Small intestine (tissue), 7 donors: ENCODE measurements at regions not wholly inside any gene's neighbourhood (a gene's known extent, or its start where the extent isn't known, plus 50 kb on each side); places are given as distances from the start of the nearest gene placed in this dataset.
A peak's percentile ranks its signal among the peaks of the same experiment; 100 is the strongest.

Experiments used
- DNase-seq, 2 donors: peaks; one replicate each; pipeline versions ENCODE4 v3.0.0 to v3.0.0-alpha.2; 2013
- FAIRE-seq: peaks from 2 replicates; lab custom pipeline; 2012; peaks lifted over from hg19 to GRCh38; lab: Jason Lieb, UNC
- H3K27ac ChIP-seq, 3 donors: one replicate each; pipeline ENCODE4 v1.5.1; 2013; ENCODE audit warnings: low read length in 2 of 3, mild to moderate bottlenecking in 2 of 3, control low read depth in 1 of 3, inconsistent platforms in 1 of 3, low read depth in 1 of 3, moderate library complexity in 1 of 3
- H3K27me3 ChIP-seq, 3 donors: one replicate each; pipeline ENCODE4 v1.6.1; 2013; ENCODE audit warnings: low read length in 3 of 3, inconsistent platforms in 1 of 3; ENCODE audit not compliant: control insufficient read depth in 3 of 3, insufficient read depth in 3 of 3
- H3K36me3 ChIP-seq, 3 donors: one replicate each; pipeline ENCODE4 v1.6.1; 2013; ENCODE audit warnings: low read length in 3 of 3, inconsistent platforms in 1 of 3, low read depth in 1 of 3, mild to moderate bottlenecking in 1 of 3, moderate library complexity in 1 of 3; ENCODE audit not compliant: control insufficient read depth in 3 of 3, insufficient read depth in 2 of 3
- H3K4me1 ChIP-seq, 3 donors: one replicate each; pipeline ENCODE4 v1.6.1; 2013; ENCODE audit warnings: low read length in 2 of 3, inconsistent platforms in 1 of 3, low read depth in 1 of 3, mild to moderate bottlenecking in 1 of 3, moderate library complexity in 1 of 3; ENCODE audit not compliant: control insufficient read depth in 3 of 3, insufficient read depth in 2 of 3
- H3K4me3 ChIP-seq, 3 donors: one replicate each; pipeline ENCODE4 v1.5.1; 2013; ENCODE audit warnings: low read length in 3 of 3, control low read depth in 1 of 3, inconsistent platforms in 1 of 3, low read depth in 1 of 3, mild to moderate bottlenecking in 1 of 3, moderate library complexity in 1 of 3
- H3K9me3 ChIP-seq, 2 donors: one replicate each; pipeline ENCODE4 v1.6.1; 2013; ENCODE audit warnings: low read depth in 1 of 2, low read length in 1 of 2; ENCODE audit not compliant: control insufficient read depth in 2 of 2, insufficient read depth in 1 of 2
- WGBS, 3 donors: extraction: QIAGEN DNeasy Blood & Tissue Kit; methylation state at CpG; one replicate each; pipeline ENCODE4 v1.1.7; 2013; 5-methylcytosine and 5-hydroxymethylcytosine counted together
- donor health status: healthy with polysubstance abuse.
- donor health status: control.
- donor health status: control.
- donor health status: Bipolar disorder and iron deficiency.
- donor health status: healthy.

DNA sequence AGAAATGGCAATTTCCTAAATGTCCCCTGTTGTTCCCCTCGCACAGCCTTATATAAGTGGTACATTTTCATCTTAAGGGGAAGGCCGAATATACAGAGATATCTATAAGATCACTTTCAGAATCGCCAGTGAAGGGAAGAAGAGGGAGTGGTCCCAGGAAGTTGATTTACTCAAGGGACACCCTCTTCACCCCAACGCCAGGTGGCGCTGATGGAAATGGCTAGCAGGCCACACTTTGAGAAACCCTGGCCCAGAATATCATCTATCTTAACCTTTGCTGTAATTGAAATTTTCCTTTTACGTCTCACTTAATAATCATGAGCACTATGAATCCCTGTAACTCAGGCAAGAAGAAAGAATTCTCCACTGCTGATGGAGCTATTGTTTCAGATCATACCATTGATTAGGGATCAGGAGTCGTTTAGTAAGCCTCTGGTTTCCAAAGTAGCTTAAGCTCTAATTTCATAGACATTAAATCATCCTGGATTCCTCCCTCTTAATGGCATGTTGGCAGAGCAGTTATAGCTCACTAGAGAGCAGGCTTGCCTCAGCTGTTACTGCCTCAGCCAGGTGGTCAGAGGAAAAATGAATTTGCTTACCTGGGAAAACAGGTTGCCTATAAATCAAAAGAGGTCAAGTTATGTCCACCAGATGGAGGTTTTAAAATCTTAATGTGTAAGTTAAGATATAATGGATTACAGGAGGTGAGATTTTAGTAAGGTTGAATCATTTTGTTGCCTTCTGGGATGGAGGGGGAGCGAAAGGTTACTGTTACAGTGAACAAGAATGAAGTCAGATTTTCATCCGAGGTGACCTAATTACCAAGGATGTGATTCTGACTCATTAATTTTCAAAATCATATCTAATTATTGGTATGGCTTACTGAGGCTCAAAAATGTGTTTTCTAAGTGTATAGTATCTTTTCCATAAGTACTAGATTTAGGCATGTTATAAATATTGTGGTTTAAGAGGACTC is 941.2 kb upstream of the TENM3 start:
- 34 to 45% (median 37%) methylated on average over 9 of the region's 9 CpGs for WGBS, 3 donors
- no peak overlapping the region for H3K4me3 ChIP-seq
- H3K4me1 ChIP-seq = no peaks in the 10 kb centered on the region
- H3K27me3 ChIP-seq = no peaks in the 10 kb centered on the region
- H3K27ac ChIP-seq = no peak overlapping the region
- H3K9me3 ChIP-seq = no peaks in the 10 kb centered on the region
- H3K36me3 ChIP-seq = no peaks in the 10 kb centered on the region
- peak; percentile 59 to 68 for DNase-seq
- FAIRE-seq = no peak

- DNase-seq = no peak
- 35 to 45% (median 36%) methylated on average over 2 of the region's 2 CpGs for WGBS, 3 donors
- Histone ChIP-seq H3K4me3 (no peak overlapping the region), H3K36me3 (no peaks in the 10 kb centered on the region), H3K27me3 (no peaks in the 10 kb centered on the region), H3K4me1 (no peaks in the 10 kb centered on the region), H3K27ac (no peak overlapping the region), H3K9me3 (no peaks in the 10 kb centered on the region)
- FAIRE-seq = no peak
Measured at GRCh38 chr4:181307824-181308223, 935.4 kb upstream of the TENM3 start.

GRCh38 chr4:181308476-181309312 is 934.5 kb upstream of the TENM3 start:
- no peak overlapping the region for H3K4me3 ChIP-seq

GRCh38 chr4:181312066-181312465 is 931.1 kb upstream of the TENM3 start:
- FAIRE-seq (no peak), DNase-seq (no peak)
- no peaks in the 10 kb centered on the region for H3K4me1 ChIP-seq
- no peak overlapping the region for H3K27ac ChIP-seq
- no peaks in the 10 kb centered on the region for H3K27me3 ChIP-seq
- no peaks in the 10 kb centered on the region for H3K36me3 ChIP-seq
- no peaks in the 10 kb centered on the region for H3K9me3 ChIP-seq
- WGBS, 3 donors = 38 to 44% (median 39%) methylated on average over 4 of the region's 4 CpGs
- H3K4me3 ChIP-seq = no peak overlapping the region

More at GRCh38 chr4:181308476-181309312, 934.5 kb upstream of the TENM3 start:
- H3K9me3 ChIP-seq = no peaks in the 10 kb centered on the region
- no peak for FAIRE-seq
- H3K36me3 ChIP-seq = no peaks in the 10 kb centered on the region
- H3K27me3 ChIP-seq = no peaks in the 10 kb centered on the region
- H3K27ac ChIP-seq = no peak overlapping the region
- no peak for DNase-seq
- H3K4me1 ChIP-seq = no peaks in the 10 kb centered on the region
- 57 to 62% (median 59%) methylated on average over 7 of the region's 7 CpGs for WGBS, 3 donors

DNA sequence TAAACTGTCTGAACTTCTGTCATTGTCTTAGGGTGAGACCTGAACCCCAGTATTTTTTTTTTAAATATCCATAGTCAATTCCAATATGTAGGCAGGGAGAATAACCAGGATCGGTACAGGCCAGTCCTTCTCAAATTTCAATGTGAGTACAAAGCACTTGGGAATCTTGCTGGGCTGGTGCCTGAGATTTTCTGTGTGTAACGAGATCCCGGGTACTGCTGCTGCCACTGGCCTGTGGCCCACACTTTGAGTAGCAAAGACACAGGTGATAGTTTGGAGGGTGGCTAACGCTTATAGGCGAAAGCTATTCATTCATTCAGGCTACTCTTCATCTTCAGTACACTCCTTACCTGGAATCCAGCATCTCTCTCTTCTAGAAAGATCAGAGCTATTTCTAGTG is 923.6 kb upstream of the TENM3 start:
- no peak for DNase-seq
- Histone ChIP-seq H3K4me3 (no peak overlapping the region), H3K36me3 (no peaks in the 10 kb centered on the region), H3K9me3 (no peaks in the 10 kb centered on the region), H3K27me3 (no peaks in the 10 kb centered on the region), H3K27ac (no peak overlapping the region), H3K4me1 (no peaks in the 10 kb centered on the region)
- no peak for FAIRE-seq
- 73 to 82% (median 77%) methylated on average over 5 of the region's 5 CpGs for WGBS, 3 donors

DNA sequence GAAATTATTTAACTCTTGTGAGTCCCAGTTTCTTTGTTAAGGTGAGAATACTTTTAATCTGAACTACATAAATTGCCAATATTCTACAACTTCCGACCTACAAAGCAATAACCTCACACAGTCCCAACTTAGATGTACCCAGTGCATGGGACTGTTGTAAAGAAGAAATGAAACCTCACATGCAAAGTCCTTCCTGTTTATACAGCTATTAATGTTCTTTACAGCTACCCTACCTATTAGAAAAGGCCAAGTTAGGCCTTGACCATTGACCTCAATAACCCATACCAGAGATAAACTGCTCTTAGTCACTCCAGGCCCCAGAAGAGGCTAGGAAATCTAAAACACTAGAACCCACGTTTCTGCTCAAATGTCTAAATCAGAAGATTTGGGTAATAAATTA is 920.1 kb upstream of the TENM3 start:
- DNase-seq = no peak
- no peaks in the 10 kb centered on the region for H3K36me3 ChIP-seq
- 28 to 59% (median 37%) methylated on average over 2 of the region's 2 CpGs for WGBS, 3 donors
- no peak for FAIRE-seq
- no peaks in the 10 kb centered on the region for H3K4me1 ChIP-seq
- H3K27ac ChIP-seq = no peak overlapping the region
- no peaks in the 10 kb centered on the region for H3K27me3 ChIP-seq
- H3K4me3 ChIP-seq = no peak overlapping the region
- H3K9me3 ChIP-seq = no peaks in the 10 kb centered on the region

GRCh38 chr4:181330654-181331201 is 912.5 kb upstream of the TENM3 start:
- no peaks in the 10 kb centered on the region for H3K9me3 ChIP-seq
- no peak overlapping the region for H3K4me3 ChIP-seq
- WGBS, 3 donors = 54 to 62% (median 55%) methylated on average over 4 of the region's 4 CpGs
- H3K27me3 ChIP-seq = no peaks in the 10 kb centered on the region
- H3K27ac ChIP-seq = no peak overlapping the region
- H3K36me3 ChIP-seq = no peaks in the 10 kb centered on the region
- FAIRE-seq (no peak), DNase-seq (no peak)
- H3K4me1 ChIP-seq = no peaks in the 10 kb centered on the region

DNA sequence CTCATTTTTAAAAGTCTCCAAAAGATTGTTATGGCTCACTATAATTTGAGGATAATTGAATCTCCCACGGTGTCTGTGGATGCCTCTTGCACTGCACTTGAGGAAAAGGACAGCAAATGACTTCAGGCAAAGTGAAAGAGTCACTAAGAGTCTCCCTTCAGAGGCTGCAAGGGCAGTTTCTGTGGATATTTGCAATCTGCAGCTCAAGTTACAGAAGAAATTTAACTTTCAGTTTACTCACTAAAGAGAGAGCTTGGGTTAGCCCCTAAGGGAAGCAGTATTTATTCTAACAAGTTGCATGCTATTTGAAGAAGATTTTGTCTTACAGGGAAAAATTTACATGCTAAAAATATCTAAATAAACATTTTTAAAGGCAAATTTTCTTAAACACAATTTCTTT is 912.0 kb upstream of the TENM3 start:
- WGBS, 3 donors = 14 to 35% (median 32%) methylated on average over 1 of the region's 1 CpG
- Histone ChIP-seq H3K27ac (no peak overlapping the region), H3K4me1 (no peaks in the 10 kb centered on the region), H3K4me3 (no peak overlapping the region), H3K27me3 (no peaks in the 10 kb centered on the region), H3K36me3 (no peaks in the 10 kb centered on the region), H3K9me3 (no peaks in the 10 kb centered on the region)
- DNase-seq (no peak), FAIRE-seq (no peak)
